Stomach (tissue), 4 donors: ENCODE measurements at regions not wholly inside any gene's neighbourhood (a gene's known extent, or its start where the extent isn't known, plus 50 kb on each side); places are given as distances from the start of the nearest gene placed in this dataset.
"Not testable (repeated sequence)": the region's sequence is repeated elsewhere in the genome, so short reads cannot be mapped to it uniquely, and the experiment has no call there.

Experiments used
- EP300 ChIP-seq: sonication (generic); formaldehyde crosslinking; IDR thresholded peaks from one replicate; pipeline ENCODE4 v1.6.1; 2017; ENCODE audit warnings: antibody characterized with exemption
- POLR2A ChIP-seq, 4 donors: fragments of 450-650 bp; IDR thresholded peaks; one replicate each; pipeline ENCODE4 v1.6.1; 2016; ENCODE audit warnings: antibody characterized with exemption in 4 of 4, control low read depth in 2 of 4, mild to moderate bottlenecking in 1 of 4, moderate library complexity in 1 of 4
- TF ChIP-seq, protein P1 (sequence below), 7 experiments: fragments of 450-650 bp in 4 of 7; fragments of 200-600 bp in 3 of 7; sonication (generic) in 3 of 7; IDR thresholded peaks; one replicate each; pipeline ENCODE4 v1.5.1; 2016 to 2019; ENCODE audit warnings: antibody characterized with exemption in 7 of 7, control low read depth in 2 of 7, mild to moderate bottlenecking in 1 of 7

DNA sequence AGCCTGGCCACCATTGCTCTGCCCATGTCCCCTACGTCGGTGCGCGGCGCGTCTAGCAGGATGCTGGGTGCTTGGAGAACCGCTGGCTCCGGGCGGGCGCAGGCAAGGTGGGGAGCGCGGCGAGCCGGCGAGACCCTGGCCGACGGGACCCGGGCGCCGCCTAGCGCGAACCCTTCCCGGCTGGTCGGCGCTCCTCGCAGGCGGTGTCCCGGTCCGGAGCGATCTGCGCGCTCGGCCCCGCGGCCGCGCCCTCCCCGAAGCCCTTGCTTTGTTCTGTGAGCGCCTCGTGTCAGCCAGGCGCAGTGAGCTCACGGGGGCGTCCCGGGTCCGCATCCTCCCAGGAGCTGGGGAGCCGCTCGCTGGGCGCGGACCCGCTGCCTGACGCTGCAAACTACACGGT lies 219.1 kb upstream of the HSFY2 start:
- TF ChIP-seq, protein P1, sequence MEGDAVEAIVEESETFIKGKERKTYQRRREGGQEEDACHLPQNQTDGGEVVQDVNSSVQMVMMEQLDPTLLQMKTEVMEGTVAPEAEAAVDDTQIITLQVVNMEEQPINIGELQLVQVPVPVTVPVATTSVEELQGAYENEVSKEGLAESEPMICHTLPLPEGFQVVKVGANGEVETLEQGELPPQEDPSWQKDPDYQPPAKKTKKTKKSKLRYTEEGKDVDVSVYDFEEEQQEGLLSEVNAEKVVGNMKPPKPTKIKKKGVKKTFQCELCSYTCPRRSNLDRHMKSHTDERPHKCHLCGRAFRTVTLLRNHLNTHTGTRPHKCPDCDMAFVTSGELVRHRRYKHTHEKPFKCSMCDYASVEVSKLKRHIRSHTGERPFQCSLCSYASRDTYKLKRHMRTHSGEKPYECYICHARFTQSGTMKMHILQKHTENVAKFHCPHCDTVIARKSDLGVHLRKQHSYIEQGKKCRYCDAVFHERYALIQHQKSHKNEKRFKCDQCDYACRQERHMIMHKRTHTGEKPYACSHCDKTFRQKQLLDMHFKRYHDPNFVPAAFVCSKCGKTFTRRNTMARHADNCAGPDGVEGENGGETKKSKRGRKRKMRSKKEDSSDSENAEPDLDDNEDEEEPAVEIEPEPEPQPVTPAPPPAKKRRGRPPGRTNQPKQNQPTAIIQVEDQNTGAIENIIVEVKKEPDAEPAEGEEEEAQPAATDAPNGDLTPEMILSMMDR (IDR thresholded peaks at IDR 0.05) = not testable (repeated sequence)
- not testable (repeated sequence) for TF ChIP-seq POLR2A (IDR thresholded peaks at IDR 0.05); EP300
